Large intestine (tissue), 3 donors: ENCODE measurements at regions not wholly inside any gene's neighbourhood (a gene's known extent, or its start where the extent isn't known, plus 50 kb on each side); places are given as distances from the start of the nearest gene placed in this dataset.

Experiments
- DNase-seq, 2 donors: peaks; one replicate each; pipeline versions ENCODE4 v3.0.0 to v3.0.0-alpha.2; 2013
- H3K27ac ChIP-seq: one replicate; pipeline ENCODE4 v1.5.1; 2013; ENCODE audit warnings: low read length
- H3K27me3 ChIP-seq: 2 replicates; pipeline ENCODE4 v1.6.1; 2013; ENCODE audit warnings: low read length; ENCODE audit not compliant: control insufficient read depth, insufficient read depth
- H3K36me3 ChIP-seq: 2 replicates; pipeline ENCODE4 v1.6.1; 2013; ENCODE audit warnings: low read length; ENCODE audit not compliant: control insufficient read depth, insufficient read depth
- H3K4me1 ChIP-seq: one replicate; pipeline ENCODE4 v1.6.1; 2013; ENCODE audit warnings: low read length; ENCODE audit not compliant: control insufficient read depth, insufficient read depth
- H3K4me3 ChIP-seq: one replicate; pipeline ENCODE4 v1.5.1; 2013; ENCODE audit warnings: low read length
- H3K9me3 ChIP-seq: one replicate; pipeline ENCODE4 v1.6.1; 2013; ENCODE audit warnings: mild to moderate bottlenecking, low read depth, low read length, moderate library complexity; ENCODE audit not compliant: control insufficient read depth
- WGBS: methylation state at CpG from one replicate; pipeline ENCODE4 v1.1.5; 2013; ENCODE audit warnings: low lambda C conversion rate; ENCODE audit not compliant: insufficient coverage; 5-methylcytosine and 5-hydroxymethylcytosine counted together

DNA sequence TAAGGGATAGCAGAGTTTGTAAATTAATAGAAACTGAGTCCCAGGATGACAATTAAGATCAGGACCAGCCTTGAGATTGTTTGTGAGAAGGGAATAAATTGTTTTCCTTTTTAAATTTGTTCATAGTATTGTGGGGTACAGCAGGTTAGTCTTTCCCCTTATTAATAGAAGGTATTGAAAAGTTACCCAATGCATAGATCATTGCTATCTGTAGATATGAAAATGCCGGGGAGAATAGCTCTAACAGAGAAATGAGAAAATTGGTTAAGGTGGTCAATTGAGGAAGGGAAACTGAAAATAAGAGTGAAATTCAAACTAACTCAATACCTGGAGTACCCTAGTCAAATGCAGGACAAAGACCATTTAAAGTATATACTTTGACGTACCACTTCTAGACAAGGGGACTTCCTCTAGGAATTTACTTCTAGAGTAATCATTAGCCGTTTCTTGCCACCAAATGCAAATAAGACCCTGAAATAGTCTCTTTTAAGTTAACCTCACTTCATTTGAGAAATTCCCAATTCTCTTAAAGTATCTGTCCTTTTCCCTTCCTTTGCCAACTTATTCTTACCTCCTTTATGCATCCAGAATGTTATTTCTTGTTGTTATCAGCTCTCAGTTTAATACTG, 1224.4 kb upstream of the LRRTM1 start:
- H3K27ac ChIP-seq = no peak overlapping the region
- H3K9me3 ChIP-seq = no peaks in the 10 kb centered on the region
- no peak for DNase-seq
- no peak overlapping the region for H3K4me3 ChIP-seq
- H3K27me3 ChIP-seq = no peaks in the 10 kb centered on the region
- H3K4me1 ChIP-seq = no peaks in the 10 kb centered on the region
- WGBS = 95% methylated on average over 3 of the region's 3 CpGs
- no peaks in the 10 kb centered on the region for H3K36me3 ChIP-seq

DNA sequence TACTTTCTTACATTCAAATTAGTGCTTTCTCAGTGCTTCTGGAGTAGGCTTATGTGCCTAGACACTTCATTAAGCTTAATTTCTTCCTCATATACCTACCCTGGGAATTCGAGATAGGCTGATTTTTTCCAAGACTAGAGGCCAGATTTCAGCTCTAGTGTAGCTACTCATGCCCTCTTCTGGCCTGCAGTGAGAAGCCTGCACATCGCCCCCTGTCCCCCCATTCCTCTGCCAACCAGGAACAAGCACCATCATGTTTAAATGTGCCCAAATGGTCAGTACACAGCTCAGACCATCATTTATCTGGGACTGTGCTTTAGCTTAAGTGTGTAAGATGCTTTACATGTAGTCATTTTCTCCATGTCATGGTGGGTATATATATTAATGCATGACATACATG, 1218.8 kb upstream of the LRRTM1 start:
- no peak for DNase-seq
- Histone ChIP-seq H3K27ac (no peak overlapping the region), H3K4me3 (no peak overlapping the region), H3K9me3 (no peaks in the 10 kb centered on the region), H3K27me3 (no peaks in the 10 kb centered on the region), H3K4me1 (no peaks in the 10 kb centered on the region), H3K36me3 (no peaks in the 10 kb centered on the region)
- WGBS = no CpG with 5 or more reads among the region's 2 CpGs

DNA sequence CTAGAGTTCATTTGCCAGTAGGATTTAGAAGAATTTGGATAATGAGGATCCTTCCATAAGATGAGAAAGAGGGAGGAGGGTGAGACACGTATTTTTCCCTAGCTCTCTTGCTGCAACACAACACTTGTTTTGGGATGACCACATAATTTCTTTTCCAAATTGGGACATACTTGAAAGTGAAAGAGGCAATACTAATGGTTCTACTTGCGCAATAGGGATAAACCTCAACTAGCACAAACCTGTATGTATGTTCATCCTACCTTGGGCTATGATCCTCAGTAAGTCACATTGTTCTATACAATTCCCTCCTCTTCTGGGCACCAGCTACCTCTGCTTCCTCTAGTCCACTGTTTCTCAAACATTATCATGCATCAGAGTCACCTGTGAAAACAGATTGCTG, 1208.8 kb upstream of the LRRTM1 start:
- Histone ChIP-seq H3K9me3 (no peaks in the 10 kb centered on the region), H3K36me3 (no peaks in the 10 kb centered on the region), H3K4me1 (no peaks in the 10 kb centered on the region), H3K27ac (no peak overlapping the region), H3K4me3 (no peak overlapping the region), H3K27me3 (no peaks in the 10 kb centered on the region)
- no CpG with 5 or more reads among the region's 2 CpGs for WGBS
- DNase-seq = no peak

DNA sequence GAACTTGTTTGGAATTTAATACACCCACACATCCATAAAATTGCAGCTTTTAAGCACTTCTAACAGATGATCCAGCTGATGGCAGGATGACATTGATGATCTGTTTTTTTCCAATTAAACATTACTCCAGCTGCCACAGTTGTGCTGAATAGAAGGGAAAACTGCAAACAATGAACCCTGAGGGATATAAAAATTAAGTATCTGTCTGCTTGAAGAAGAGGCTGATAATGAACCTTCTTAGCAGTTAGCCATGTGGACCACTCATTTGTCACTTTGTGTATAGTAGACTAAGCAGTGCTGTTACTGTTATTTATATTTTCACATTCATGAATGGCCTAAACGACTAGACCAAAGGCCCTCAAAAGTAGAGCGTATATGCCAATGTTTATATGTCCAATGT, 1201.0 kb upstream of the LRRTM1 start:
- Histone ChIP-seq H3K27me3 (no peaks in the 10 kb centered on the region), H3K4me3 (no peak overlapping the region), H3K36me3 (no peaks in the 10 kb centered on the region), H3K27ac (no peak overlapping the region), H3K9me3 (no peaks in the 10 kb centered on the region), H3K4me1 (no peaks in the 10 kb centered on the region)
- DNase-seq = no peak
- 92% methylated on average over 2 of the region's 2 CpGs for WGBS

DNA sequence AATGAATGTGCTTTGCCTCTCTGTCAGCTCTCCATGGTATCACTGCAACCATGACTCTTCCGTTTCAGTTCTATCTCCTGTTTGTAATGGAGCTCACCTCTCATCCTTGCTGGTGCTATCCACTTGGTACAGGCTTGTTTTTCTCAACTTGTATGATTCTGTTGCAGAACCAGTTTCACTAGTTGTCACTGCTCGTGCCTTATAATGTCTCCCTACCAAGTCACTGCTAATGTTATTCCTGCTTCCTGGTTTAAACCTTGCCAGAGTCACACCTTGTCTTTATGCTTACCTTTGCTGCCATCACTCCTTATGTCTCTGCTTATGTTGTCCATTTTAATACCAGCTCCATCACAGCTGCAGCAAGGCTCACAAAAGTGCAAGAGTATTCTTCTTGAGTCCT, 1191.0 kb upstream of the LRRTM1 start:
- Histone ChIP-seq H3K36me3 (no peaks in the 10 kb centered on the region), H3K27ac (no peak overlapping the region), H3K4me1 (no peaks in the 10 kb centered on the region), H3K4me3 (no peak overlapping the region), H3K9me3 (no peaks in the 10 kb centered on the region), H3K27me3 (no peaks in the 10 kb centered on the region)
- WGBS = 100% methylated on average over 1 of the region's 2 CpGs
- no peak for DNase-seq

DNA sequence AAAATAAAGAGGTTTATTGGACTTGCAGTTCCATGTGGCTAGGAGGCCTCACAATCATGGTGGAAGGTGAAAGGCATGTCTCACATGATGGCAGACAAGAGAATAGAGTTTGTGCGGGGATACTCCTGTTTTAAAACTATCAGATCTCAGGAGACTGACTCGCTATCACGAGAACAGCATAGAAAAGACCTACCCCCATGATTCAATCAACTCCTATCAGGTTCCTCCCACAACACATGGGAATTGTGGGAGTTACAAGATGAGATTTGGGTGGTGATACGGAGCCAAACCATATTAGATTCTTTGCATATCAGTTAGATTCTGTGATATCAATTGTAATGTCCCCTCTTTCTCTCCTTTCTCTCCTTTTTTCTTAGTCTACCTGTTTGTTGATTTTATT, 1178.7 kb upstream of the LRRTM1 start:
- WGBS = 100% methylated on average over 1 of the region's 4 CpGs
- Histone ChIP-seq H3K27me3 (no peaks in the 10 kb centered on the region), H3K4me1 (no peaks in the 10 kb centered on the region), H3K36me3 (no peaks in the 10 kb centered on the region), H3K9me3 (peaks cover 8% of the 10 kb centered on the region), H3K4me3 (no peak overlapping the region), H3K27ac (no peak overlapping the region)
- DNase-seq = no peak

DNA sequence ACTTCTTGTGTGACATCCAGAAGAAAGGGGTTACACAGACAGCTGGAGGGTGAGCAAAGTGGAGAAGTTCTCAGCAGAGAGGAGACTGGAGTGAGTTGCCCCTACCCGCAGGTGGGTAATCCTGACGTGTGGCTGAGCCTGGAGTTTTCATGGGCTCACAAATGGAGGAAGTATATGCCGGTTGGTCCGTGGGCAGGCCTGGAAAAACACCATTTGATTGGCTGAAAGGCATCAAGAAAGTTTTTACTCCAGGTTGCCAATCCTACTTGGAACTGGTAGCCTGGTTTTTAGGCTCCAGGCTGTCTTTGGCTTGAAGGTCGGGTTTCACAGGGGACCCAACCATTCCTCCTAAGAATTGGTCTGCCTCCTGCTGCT, 1177.4 kb upstream of the LRRTM1 start:
- DNase-seq = no peak
- no CpG with 5 or more reads among the region's 5 CpGs for WGBS
- H3K27ac ChIP-seq = no peak overlapping the region

DNA sequence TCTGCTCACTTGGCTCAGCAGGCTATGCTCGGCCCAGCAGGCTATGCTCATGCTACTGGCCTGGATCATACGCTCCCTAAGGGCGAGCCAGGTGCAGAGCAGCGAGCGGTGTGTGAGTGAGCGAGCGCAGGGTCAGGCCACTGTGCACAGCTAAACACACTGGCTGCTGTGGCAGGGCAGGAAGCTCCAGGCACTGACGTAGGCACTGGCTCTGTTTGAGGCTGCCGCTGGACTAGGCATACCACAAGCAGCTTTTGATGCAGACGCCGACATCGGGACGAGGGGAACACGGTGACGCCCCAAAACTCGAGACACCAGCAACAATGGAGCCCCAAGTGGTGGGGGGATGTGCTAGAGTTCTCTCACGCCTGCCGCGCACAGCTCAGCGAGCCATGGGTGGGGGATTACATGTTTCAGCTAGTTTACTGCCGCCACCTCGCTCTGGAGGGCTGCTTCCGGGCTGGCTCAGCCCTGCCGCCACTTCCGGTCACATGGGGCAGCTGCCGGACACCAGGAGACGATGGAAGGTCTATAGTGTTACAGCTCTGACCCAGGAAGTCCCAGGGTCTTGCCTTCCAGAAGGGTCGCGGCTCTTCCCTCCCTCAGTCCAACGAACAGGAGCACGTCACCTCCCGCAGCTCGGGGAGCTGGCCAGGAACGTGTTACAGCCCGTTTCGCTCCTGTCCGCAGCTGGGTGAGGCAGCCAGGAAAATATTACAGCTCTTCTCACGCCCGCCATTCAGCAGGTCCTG, 1176.9 kb upstream of the LRRTM1 start:
- DNase-seq = no peak
- Histone ChIP-seq H3K36me3 (no peaks in the 10 kb centered on the region), H3K9me3 (peaks cover 8% of the 10 kb centered on the region), H3K27ac (no peak overlapping the region), H3K27me3 (no peaks in the 10 kb centered on the region), H3K4me1 (no peaks in the 10 kb centered on the region), H3K4me3 (no peak overlapping the region)
- WGBS = no CpG with 5 or more reads among the region's 39 CpGs

More for the DNA sequence above, 1177.4 kb upstream of the LRRTM1 start:
- Histone ChIP-seq H3K27me3 (no peaks in the 10 kb centered on the region), H3K4me3 (no peak overlapping the region), H3K4me1 (no peaks in the 10 kb centered on the region), H3K9me3 (peaks cover 8% of the 10 kb centered on the region), H3K36me3 (no peaks in the 10 kb centered on the region)

DNA sequence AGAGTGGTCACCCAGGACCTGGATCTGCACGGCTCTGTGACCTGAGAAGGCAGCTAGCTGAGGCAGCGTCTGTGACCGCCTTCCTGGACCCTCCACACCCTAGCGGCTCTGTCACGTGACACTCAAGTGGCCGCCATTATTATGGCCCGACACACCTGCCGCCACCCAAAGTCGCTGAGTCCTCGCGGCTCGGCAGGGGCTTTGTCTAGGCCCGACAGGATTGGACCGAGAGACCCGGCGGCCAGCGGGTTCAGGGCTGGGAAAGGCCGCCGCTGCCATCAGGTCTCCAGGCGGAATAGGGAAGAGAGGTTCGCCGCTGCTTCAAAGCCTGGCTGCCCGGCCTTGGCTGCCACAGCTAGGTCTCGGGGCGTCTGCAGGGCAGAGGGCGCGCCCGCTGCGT, 1162.5 kb upstream of the LRRTM1 start:
- WGBS = no CpG with 5 or more reads among the region's 29 CpGs
- H3K9me3 ChIP-seq = peaks cover 6% of the 10 kb centered on the region
- no peak for DNase-seq

DNA sequence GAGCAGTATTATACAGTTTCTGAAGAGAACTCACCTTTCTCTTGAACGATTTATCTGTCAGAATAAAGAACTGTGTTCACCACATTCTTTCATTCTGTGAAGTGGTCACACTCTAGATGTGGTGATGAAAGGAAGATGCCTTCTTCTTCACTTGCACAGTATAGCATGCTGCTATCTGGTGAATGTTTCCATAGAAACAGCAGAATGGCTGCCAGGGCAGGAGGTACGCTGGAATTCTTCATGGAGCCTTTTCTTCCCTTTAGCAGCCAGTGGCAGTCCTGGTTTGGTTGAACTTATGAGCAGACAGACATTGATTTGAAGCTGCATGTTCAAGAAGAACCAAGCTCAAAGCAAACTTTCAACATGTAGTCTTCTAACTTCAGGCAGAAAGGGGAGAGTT, 1157.9 kb upstream of the LRRTM1 start:
- DNase-seq = no peak
- H3K36me3 ChIP-seq = no peaks in the 10 kb centered on the region
- no peaks in the 10 kb centered on the region for H3K27me3 ChIP-seq
- H3K4me3 ChIP-seq = no peak overlapping the region
- H3K27ac ChIP-seq = no peak overlapping the region
- H3K9me3 ChIP-seq = peaks cover 5% of the 10 kb centered on the region
- H3K4me1 ChIP-seq = no peaks in the 10 kb centered on the region
- WGBS = no CpG with 5 or more reads among the region's 2 CpGs

More for the DNA sequence above, 1162.5 kb upstream of the LRRTM1 start:
- Histone ChIP-seq H3K4me1 (no peaks in the 10 kb centered on the region), H3K27me3 (no peaks in the 10 kb centered on the region), H3K27ac (no peak overlapping the region), H3K36me3 (no peaks in the 10 kb centered on the region), H3K4me3 (no peak overlapping the region)

DNA sequence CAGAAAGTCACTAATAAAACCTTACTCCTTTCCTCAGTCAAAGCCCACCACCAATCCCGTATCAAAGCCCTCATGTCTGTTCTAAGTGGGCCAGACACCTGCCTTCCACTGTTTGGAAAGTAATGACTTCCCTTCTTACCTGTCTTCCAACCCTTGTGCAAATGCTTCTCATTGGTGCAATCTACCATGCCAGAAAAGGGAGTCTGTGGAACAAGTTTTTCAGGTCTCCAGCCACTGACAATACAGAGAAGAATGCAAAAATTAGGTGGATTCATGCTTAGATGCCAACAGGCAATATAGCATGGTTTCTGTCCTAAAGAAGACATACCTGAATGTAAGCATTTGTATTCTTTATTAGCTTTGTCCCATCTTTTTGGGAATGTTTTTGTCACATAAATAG, 1140.6 kb upstream of the LRRTM1 start:
- no peak overlapping the region for H3K27ac ChIP-seq
- no peaks in the 10 kb centered on the region for H3K9me3 ChIP-seq
- H3K4me3 ChIP-seq = no peak overlapping the region
- H3K27me3 ChIP-seq = no peaks in the 10 kb centered on the region
- DNase-seq = no peak
- WGBS = no CpG with 5 or more reads among the region's 1 CpG
- H3K36me3 ChIP-seq = no peaks in the 10 kb centered on the region
- H3K4me1 ChIP-seq = no peaks in the 10 kb centered on the region
